ENCODE measurements at regions not wholly inside any gene's neighbourhood (a gene's known extent, or its start where the extent isn't known, plus 50 kb on each side); places are given as distances from the start of the nearest gene placed in this dataset.

DNA sequence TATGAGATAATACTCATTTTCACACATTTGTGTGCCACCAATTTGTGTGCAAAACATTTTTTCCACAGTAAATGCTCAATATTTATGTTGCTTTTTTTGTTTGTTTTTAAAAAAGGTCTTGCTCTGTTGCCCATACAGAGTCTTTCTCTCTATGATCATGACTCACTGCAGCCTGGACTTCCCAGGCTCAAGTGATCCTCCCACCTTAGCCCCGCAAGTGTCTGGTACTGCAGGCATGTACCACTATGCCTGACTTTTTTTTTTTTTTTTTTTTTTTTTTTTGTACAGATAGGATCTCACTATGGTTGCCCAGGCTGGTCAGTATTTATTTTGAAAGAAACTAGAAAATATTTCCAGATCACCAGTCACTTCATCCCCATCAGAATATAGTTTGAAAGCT, 297.8 kb upstream of the GYPC start:
- no peak for DNase-seq

DNA sequence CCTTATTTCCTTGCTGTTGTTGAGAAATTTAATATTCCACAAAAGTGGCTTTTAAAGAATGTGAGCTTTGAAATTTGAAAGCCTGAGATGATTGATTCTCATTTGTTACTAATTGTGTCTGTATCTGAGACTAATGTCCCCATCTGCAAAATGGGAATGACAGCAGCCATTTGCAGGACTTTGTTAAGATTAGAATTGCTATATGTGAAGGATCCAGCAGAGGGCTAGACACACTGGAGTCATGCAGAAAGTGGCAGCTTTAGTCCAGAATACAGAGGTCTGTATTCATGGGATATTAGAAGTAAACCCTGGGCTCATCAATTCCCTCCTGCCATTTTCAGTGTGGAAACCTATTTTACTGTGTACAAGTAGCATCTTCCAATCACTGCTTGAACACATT, 296.5 kb upstream of the GYPC start:
- DNase-seq, result no peak

DNA sequence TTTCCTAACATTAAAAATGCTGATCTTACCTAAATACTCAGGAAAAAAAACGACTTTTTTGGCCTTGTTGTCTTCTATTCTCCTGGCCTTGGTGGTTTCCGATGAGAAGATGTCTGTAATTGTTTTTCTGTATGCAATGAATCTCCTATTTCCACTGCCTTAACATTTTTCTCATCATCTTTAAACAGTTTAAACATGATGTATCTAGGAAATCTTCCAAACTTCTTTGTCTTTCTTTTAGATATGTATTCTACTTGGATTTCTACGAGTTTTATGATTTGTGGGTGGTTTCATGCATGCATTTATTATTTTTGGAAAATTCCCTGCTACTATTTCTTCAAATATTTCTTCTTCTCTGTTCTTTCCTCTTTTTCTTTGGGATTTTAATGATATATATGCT, 288.6 kb upstream of the GYPC start:
- no peak for DNase-seq

DNA sequence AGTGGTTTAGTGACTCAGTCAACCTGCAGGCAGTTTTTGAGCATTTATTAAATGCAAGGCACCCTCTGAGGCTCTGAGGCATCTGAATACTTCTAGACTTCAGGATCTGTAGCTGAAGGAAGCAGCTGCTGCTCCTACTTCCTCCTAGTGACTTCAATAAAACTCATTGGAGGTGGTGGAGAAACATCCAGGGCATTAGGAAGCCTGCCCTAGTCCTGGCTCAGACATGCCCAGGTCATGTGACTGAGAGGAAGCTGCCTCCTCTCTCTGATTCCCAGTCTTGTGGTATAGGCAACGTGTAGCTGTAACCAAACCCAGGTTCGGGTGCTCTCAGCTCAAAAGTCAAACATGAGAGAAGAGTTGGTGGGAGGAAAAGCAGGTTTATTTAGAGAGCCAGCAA, 287.2 kb upstream of the GYPC start:
- no peak for DNase-seq

DNA sequence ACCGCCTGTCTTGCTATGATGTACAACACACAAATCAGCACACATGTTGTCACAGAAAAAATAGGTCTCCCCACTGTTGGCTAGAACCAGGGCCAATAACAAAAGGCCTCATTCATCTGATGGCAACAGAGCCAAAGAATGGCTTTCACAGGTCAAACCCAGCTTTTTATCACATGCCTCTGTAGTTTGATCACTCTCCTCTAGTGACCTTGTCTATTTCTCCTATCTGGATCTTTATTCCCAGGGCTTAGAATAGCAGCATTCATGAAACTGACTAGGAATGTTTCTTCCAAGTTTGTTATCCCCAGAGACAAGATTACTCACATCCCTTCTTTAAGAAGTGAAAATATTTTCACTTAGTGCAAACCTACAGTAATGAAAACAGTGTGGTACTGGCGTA, 285.8 kb upstream of the GYPC start:
- no peak for DNase-seq

DNA sequence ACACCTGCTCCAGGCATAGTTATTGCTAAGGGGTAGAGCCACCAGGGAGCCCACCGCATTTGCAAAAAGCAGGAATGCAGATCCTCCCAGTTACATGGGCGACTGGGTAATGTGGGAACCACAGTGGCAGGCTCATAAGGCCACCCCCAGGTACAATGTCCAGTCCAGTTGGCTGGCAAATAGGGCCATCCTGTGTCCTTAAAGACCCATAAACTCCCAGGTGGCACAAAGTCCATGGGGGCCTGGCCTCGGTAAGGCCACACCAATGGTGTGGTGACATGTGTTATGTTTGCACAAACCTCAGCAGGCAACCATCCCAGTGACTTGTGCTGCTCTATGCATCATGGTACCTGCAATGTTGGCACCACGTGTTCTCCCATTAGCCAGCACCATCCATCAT, 283.6 kb upstream of the GYPC start:
- no peak for DNase-seq

DNA sequence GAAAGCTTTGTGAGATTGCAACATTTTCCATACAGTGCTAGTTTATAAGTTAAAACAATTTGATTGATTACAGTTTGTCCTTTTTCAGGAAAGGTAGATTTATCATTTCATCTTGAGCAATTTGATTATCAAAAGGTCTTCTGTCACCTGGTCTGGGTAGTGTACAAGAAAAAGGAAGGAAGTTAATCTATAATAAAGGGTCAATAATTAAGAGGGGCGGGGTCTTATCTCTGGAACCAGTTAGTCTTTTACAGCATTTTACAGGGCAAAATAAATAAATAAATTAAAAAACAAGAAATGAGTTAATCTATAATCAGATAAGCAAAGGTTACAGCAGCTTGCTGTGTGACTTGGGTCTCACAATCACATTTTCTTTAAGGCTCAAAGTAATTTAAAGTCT, 277.8 kb upstream of the GYPC start:
- DNase-seq, result no peak

DNA sequence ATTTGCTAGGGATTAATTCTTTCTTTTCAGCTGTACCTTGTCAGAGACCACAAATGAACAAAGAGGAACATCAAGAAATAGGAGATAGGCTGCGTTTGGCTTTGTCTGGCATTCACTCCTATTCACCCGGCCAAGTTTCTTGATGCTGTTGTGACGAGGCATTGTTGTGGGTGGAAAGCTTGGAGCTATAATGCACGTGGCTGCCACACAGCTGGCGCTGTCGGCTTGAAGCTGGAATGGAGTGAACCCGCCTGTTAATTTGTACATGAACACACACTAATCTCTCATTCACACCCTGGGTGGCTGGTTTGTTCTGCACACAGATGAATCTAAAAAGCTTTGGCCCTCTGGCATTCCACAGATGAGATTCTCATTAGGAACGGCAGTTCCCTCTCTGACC, 274.9 kb upstream of the GYPC start:
- DNase-seq, result no peak

DNA sequence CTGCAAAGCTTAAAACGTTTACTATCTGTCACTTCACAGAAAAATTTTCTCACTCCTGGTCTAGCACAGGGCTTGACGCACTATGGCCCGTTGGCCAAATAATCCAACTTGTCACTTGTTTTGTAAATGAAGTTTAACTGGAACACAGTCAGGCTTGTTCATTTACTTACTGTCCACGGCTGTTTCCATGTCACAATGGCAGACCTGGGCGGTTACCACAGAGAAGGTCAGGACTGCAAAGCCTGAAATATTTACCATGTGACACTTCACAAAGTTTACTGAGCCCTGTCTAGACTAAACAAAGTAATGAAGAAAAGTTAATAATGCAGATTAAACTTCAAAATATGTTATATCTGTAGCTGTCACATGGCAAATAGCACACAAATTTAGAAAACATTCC, 273.0 kb upstream of the GYPC start:
- DNase-seq, result no peak

DNA sequence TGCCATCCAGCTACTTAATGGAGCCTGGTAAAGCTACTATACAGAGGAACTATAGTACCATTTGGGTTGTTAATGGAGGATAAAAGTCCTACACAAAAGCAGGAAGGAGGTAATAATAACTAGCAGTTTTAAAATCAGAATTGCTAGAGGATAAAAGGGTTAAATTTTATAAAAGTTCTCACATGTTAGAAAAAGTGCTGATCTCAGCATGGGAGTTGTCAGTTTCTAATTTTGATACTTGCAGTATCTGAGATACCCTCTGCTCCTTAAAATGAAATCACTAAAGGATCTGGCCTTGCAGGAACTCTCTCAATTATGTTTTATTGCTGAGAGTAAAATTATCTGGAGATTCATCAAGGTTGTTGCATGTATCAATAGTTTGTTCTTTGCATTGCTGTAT, 272.2 kb upstream of the GYPC start:
- DNase-seq, result no peak

DNA sequence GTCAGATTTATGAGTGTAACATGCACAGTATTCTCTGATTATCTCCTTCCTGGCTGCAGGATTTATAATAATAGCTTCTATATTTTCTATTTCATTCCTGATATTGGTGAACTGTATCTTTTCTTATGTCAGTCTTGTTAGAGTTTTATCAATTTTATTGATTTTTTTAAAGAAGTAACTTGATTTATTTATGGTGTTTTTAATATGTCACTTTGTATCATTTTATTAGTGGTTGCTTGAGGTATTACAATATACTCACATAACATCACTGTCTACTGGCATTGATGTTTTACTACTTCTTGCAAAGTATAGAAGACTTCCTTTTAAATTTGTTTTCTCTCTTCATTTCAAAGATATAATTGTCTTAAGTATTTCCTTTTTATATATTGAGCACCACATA, 270.5 kb upstream of the GYPC start:
- no peak for DNase-seq

DNA sequence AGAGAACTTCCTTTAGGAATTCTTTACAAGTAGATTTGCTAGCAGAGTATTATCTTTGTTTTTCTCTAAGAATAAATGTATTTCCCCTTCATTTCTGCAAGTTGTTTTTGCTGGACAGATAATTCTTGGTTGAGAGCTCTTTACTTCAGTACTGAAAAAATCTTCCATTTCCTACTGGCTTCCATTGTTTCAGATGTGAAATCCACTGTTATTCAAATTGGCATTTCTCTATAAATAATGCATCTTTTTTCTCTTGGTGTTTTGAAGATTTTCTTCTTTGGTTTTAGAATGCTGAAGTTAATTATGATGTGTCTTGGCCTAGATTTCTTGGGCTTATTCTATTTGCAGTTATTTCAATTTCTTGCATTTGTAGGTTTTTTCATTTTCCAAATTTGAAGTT, 270.0 kb upstream of the GYPC start:
- DNase-seq, result no peak

DNA sequence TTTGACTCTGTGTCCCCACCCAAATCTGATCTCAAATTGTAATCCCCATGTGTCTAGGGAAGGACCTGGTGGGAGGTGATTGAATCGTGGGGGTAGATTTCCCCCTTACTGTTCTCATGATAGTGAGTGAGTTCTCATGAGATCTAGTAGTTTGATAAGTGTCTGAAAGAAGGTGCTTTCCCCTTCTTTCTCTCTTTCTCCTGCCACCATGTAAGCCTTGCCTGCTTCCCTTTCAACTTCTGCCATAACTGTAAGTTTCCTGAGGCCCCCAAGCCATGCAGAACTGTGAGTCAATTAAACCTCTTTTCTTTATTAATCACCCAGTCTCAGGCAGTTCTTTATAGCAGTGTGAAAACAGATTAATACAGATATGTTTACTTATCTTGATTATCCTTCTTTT, 266.5 kb upstream of the GYPC start:
- no peak for DNase-seq

DNA sequence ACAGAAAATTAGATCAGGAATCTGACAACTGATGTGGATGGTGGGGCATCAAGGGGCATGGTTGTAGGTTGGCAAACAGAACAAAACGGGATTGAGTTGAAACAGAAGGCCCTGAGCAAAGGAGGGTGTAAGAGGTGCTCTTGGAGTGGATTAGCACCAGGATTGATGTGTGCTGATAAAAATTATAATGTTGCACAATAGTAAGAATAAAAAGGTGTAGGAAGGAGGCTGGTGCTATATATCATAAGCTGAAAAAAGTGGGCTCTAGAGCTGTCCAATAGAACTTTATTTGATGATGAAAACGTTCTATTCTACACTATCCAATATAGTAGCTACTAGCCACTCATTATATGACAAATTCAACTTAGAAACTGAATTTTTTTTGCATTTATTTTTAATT, 263.1 kb upstream of the GYPC start:
- no peak for DNase-seq

DNA sequence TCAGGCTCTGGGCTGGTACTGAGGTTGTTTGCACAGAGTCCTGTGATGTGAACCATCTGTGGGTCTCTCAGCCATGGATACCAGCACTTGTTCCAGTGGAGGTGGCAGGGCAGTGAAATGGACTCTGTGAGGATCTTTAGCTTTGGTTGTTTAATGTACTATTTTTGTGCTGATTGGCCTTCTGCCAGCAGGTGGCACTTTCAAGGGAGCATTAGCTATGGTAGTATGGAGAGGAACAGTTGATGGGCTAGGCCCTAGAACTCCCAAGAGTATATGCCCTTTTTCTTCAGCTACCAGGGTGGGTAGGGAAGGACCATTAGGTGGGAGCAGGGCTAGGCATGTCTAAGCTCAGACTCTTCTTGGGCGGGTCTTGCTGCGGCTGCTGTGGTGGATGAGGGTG, 257.0 kb upstream of the GYPC start:
- peak; percentile 26 for DNase-seq

DNA sequence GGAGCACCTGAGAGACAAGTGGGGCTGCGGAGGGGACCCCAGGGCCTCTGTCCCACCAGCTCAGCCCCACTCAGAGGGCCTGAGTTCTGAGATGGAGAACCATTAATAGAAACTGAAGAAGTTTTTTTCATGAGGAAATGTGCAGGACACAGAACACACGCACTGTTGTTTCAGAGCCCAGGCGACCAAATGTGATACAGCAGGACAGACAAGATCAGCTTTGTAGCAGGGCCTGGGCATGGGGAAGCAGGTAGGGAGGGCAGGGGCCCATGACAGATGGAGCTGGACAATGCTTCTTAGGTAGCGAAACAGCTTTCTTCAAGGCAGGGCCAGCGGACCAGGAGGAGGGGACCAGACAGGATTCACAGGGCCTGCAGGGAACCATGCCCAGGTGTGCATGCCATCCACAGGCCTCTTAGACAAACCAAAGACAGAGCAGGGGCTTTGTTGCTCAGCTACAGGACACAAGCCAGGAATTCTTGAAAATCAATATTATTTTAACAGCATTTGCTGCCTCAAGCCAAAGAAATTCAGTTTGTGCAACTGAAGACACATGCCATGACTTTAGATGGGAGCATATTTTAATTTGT, 252.8 kb upstream of the GYPC start:
- DNase-seq, result no peak

DNA sequence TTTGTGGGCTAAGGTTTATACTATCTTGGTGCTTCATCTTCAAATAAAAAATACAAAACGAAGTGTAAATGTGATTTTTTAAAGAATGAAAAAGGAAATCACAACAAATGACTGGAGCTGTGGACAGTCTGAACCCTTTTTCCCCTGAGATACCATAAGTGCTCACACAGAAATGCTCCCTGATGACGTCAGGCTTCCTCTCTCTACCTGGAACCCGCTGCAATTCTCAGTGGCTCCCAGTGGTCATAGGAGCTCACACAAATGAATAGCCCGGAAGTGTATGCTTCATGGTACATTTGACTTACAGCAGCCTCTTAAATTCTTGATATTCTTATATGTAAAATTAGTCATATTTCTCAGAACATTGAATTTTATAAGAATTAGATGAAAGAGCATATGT, 249.7 kb upstream of the GYPC start:
- DNase-seq, result no peak

DNA sequence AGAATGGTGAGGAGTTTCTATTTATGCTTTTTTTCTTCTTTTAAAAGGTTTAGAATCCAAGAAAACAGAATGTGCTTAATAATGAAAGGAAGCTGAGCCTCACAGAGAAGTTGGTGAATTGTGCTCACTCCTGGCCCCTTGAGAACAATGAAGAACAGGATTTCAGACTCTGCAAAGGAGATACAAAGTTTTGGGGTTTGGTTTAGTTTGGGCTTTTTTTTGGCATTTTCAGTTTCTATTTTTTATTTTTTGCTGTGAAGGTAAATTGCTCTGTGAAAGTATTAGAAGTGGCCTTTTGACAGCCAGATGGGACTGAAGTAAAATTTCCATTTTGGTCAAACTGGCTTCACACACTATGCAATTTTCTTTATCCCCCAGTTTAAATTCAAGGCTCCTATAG, 247.3 kb upstream of the GYPC start:
- DNase-seq, result no peak

DNA sequence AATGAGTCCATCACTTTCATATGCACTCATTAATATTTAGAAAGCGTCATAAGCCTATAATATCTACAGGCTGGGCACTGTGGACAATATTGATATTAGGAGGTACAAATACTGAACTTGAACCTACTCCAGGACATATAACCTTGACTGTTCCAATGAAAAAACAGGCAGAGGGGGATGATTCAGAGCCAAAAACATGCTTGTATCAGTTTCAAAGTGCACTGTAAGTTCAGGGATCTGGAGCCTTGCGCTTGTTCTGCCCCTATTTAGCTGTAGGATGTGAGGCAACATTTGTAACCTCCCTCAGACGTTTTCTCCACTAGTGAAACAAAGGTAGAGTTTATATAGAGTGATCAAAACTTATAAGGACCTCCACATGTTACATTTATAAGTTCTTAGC, 246.1 kb upstream of the GYPC start:
- no peak for DNase-seq

DNA sequence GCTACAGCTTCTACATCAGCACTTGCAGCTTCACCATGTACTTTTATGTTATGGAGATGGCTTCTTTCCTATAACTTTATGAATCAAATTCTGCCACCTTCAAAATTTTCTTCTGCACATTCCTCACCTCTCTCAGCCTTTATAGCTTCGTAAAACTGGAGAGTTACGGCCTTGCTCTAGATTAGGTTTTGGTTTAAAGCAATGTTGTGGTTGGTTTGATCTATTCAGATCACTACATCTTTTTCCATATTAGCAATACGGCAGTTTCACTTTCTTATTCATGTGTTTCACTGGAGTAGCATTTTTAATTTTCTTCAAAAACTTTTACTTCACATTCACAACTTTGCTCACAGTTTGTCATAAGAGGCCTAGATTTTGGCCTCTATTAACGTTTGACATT, 242.9 kb upstream of the GYPC start:
- no peak for DNase-seq

DNA sequence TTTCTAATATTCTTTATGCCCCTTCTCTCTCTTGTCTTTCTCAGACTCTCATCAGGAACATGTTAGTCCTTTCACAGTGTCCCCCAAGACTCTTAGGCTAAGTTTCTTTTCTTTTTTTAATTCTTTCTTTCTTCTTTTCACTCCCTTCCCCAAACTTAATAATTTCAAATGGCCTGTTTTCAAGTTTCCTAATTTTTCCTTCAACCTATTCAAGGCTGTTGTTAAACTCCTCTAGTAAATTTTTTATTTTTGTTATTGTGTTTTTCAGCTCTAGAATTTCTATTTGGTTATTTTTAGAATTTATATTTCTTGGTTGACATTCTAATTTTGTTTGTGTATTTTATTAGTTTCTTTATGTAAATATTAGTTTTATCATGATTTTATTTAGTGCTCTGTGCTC, 236.6 kb upstream of the GYPC start:
- no peak for DNase-seq

DNA sequence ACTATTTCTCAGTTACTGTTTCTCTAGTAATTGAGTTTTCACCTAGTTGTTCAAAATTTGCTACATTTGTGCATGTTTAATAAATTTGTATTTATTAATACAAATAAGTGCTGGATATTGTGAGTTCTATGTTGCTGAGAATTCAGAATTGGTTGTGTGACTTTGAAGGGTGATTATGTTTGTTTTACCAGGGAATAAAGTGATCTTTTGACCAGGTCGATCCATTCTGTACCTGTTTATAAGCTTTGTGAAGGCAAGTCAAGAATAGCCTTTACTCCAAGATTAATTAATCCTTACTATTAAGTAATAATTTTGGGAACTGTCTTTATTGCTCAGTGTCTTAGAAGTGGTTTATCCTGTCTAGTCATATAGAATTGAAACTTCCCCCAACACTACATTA, 230.0 kb upstream of the GYPC start:
- DNase-seq, result no peak

DNA sequence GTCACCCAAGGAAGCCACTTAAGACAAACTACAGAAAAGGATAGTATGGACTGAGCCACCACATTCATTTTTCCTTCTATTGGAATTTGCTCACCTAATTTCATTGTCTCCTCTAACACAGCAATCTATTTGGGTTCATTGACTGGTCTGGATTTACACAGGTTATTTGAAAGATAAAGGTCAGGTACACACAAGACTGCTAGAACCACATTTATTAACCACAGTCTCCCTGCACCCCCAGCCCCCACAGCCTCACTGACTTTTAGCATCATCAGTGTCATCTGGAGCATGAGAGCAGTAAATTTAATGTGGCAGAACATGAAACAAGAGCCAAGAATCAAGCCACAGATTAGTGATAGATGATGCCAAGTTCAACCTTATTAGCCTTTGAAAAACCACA, 226.9 kb upstream of the GYPC start:
- no peak for DNase-seq

DNA sequence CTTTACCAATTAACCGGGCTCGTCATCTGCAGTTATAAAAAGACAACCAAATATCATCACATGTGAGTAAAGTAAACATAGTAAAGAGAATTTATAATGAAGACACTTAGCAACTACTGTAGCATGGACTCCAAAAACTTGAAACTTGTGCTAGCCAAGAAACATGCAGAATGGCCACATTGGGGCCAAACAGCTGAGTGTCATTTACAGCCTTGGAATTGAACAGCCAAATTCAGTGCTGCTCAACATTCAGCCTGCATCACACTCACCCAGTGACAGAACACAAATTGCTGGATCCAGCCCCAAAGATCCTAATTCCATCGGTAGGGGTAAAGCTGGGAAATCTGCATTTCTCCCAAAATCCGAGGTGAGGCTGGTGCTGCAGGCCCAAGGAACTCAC, 224.8 kb upstream of the GYPC start:
- DNase-seq, result no peak

DNA sequence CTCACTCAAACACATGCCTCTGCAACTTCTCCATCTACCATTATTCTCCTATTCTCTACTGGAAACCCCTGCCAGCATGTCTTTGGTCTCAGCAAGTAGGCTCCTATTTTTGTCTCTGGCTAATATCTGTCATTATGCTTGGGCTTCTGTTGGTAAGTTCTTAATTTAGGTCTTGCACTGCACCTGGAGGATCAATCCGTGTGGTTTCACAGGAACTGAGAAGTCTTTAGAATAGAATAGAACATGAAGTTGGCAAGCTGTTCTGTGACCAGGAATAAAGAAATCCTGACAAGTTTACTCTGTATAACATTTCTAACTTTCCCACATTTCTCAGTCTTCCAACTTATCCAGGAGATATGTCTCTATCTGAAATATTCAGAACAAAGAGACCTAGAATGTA, 219.5 kb upstream of the GYPC start:
- no peak for DNase-seq

DNA sequence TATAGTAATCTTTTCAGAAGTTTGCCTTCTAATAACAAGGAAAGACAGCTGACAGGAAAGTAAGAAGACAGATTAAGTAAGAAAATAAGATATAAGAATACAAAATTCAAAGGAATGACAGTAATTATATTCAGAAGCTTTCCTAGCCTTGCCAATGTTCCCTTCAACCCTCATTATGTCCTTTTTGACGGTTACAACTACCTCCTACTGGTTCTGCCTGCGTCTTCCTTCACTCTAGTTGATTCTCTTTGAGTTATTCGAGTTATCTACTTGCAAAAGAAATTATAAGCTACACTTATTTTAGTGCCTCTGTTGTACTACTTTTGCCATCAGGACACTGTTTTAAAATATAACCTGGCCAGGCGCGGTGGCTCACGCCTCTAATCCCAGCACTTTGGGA, 218.9 kb upstream of the GYPC start:
- no peak for DNase-seq

All from activated naive CD4-positive, alpha-beta T cell treated with anti-CD3 and anti-CD28 coated beads, Interleukin-2, amount 50 U/mL, for 16 hours (primary cell).